ENCODE measurements at regions not wholly inside any gene's neighbourhood (a gene's known extent, or its start where the extent isn't known, plus 50 kb on each side); places are given as distances from the start of the nearest gene placed in this dataset.
"Not testable (repeated sequence)": the region's sequence is repeated elsewhere in the genome, so short reads cannot be mapped to it uniquely, and the experiment has no call there.

DNA sequence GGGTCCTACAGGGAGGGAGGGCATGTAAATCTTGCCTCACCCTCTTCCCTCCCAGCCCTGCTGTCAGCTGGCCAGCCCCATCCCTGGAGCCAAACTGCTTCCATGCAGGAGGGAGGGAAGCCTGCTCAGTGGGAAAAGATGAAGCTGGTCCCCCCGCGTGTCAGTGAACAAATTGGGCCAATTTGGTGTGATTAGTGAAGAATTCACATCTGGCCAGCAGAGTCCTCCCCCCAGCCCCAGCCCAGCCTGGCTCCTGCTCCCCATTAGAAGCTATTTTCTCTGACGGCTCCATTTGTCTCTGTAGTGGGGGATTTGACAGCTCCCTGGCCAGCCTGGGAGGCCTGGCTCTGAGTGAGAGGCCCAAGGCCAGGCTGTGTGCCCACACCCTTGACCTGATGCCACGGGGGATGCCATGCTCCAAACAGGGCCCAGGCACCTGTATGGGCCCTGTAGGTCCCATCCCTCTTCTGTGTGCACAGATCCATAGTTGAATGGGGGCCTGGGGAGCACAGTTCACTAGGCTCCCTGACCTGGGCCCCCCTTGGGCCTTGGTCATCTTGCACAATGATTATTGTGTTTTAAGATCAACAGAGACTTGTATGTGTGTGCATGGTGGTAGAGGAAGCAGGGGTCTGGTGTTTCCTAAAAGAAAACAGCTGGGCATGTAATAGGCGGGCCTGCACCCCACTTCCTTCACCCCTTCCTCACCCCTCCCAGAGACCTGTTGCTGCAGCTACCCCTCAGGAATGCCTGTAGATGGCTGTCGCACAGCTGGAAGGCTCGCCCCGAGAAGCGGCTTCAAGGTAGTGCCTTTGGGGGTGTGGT lies 50.7 kb upstream of the TAC4 start:
- no peak for DNase-seq (ENCODE audit: low read depth in 2 of 3, low spot score in 1 of 3)

DNA sequence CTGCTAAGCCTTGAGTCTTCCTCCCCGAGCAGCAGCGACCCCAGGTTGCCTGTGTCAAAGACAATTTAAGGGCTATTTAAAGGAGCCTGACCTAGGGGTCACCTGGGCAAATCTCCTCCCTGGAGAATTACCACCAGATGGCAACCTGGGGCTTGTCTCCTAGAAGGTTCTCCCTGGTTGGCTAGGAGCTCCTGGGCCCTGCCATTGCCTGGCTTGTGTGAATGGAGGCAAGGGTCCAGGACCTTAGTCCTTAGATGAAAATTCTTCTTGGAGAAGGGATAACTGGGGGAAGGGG lies 51.3 kb upstream of the TAC4 start:
- DNase-seq (ENCODE audit: low read depth in 2 of 3, low spot score in 1 of 3), result no peak

DNA sequence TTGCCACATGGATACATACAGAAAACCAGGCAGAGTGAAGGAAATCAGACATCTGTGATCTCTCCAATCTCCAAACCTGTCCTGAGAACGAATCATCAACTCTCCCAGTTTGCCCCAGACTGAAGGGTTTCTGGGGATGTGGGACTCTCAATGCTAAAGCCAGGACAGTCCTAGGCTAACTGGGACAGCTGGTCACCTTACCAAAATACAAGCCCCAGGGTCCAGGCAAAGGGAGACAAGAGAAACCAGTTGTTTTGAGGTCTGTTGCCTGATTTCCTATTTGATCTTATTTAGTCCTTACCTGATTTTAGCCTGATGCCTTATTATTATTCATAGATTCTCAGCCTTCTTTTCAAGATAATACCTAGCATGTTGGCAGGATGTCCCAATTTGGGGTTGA lies 51.7 kb upstream of the TAC4 start:
- no peak for DNase-seq (ENCODE audit: low read depth in 2 of 3, low spot score in 1 of 3)

DNA sequence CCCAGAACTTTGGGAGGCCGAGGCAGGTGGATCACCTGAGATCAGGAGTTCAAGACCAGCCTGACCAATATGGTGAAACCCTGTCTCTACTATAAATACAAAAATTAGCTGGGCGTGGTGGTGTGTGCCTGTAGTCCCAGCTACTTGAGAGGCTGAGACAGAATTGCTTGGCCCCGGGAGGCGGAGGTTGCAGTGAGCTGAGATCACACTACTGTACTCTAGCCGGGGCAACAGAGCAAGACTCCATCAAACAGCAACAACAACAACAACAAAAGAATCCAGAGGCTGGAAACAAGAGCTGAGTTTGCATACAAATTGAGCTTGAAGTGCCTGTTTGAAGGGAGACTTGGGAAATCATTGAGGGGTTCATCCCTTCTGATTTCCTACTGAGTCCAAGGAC lies 52.9 kb upstream of the TAC4 start:
- not testable (repeated sequence) for DNase-seq (ENCODE audit: low read depth in 2 of 3, low spot score in 1 of 3)

DNA sequence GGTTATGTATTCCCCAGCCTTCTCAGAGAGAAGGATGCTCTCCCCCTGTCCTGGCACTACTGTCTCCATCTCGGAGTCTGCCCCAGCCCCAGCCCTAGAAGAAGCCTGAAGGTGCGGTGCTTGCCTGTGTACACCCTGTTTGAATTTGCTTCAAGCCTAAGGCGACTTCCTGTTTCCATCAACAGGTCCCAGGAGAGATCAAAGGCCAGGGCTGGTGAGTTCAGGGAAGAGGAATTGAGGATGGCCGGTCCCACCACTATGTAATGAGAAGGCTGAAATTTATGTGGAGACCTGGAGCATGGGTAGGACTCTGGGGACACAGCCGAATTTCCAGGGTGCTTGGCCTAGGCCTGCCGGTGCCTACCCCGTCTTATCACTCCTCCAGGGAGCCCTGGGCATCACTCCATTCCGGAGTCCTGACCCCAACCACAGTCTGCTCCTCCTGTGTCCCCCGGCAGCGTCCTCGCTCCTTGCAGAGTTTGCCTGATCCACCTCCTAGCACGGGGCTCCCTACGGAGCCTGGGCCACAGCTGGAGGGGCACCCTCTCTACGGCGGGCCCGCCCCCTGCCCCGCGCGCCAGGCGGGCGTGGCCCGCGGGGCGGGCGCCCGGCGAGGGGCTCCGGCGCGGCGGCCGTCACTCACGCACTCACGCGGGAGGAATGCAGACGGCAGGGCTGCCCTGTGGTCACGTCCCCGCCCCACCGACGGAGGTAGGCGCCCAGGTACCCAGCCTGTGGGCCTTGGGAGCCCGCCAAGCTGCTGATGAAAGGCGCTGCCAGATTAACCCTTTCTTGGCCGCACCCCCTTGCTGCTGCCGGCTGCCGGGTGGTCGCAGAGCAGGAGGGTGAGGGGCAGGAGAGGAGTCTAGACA lies 53.8 kb upstream of the TAC4 start:
- no peak for DNase-seq (ENCODE audit: low read depth in 2 of 3, low spot score in 1 of 3)

DNA sequence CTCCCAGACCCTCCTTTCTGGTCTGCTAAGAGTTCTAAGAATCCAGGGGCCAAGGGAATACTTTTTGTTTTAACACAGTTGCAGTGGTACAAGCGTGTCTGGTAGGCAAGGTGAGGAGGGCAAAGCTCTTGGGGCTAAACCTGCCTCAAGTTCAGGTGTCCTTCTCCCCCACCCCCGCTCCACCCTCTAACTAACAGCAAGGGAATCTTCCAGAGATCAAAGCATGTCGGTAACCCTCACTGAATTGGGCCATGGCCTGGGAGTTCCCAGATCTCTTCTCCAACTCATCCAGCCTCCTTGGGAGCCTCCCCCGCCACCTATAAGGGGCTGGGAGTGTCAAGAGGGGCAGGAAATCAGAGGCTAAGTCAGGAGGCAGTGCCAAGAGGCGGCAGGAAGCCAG lies 55.7 kb upstream of the TAC4 start:
- no peak for DNase-seq (ENCODE audit: low read depth in 2 of 3, low spot score in 1 of 3)

DNA sequence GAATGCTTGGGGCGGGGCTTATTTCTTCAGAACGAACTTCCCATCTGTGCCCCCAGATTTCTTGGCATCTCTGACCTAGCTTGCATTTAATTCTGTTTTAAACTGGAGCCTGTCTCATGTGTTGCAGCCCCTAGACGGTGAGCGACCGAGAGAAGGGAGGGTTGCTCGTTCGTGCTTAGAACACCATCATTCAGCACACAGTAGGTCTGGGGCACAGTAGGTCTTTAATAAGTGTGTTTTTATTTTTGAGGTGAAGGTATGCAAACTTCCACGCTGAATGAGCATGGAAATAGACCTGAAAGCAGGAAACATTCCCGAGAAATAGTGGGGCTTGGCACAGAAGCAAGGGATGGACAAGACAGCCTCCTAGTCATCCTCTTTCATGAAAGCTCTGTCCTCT lies 57.0 kb upstream of the TAC4 start:
- DNase-seq (ENCODE audit: low read depth in 2 of 3, low spot score in 1 of 3), result no peak

DNA sequence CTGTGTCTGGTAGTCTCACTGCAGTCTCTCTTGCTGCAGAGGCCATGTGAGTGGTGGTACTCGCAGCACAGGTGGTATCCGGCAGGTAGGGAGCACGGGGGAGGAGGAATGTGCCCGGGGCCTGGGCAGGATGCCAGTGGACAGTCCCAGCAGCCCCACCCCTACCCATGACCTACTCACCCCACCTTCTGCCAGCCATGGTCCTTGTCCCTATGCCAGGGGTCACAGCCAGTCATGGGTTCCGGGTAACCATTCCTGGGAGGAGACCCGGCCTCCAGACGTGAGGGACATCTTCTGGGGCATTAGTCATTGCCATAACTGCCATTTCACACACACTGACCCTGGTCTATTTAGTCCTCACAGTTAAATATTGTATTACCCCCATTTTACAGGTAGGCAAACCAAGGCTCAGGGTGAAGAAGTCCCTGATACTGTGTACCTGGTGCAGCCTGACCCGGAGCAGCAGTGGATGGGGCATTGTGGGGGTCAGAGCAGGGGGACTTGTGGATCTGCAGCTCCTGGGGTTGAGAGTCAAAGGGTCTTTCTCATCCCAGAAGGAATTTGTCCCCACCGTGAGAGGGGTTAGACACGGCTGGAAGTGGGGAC lies 58.8 kb upstream of the TAC4 start:
- no peak for DNase-seq (ENCODE audit: low read depth in 2 of 3, low spot score in 1 of 3)

DNA sequence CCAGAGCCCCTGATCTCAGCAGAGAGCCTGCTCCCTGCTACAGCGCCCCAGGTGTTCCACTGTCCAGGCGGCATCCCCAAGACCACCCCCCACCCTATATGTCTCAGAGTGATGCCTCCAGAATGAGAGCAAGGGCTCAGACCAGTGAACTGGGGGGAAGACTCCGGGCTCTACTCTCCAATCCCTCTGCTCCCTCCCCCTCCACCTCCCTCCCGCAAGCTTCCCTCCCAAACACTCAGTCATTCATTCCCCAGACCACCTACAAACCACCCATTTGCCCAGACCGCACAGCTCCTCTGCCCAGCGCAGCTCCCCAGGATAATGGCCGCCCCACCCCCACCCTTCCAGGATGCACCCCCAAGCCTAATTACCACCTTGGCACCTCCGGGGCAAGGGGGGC lies 59.4 kb upstream of the TAC4 start:
- DNase-seq (ENCODE audit: low read depth in 2 of 3, low spot score in 1 of 3), result no peak

DNA sequence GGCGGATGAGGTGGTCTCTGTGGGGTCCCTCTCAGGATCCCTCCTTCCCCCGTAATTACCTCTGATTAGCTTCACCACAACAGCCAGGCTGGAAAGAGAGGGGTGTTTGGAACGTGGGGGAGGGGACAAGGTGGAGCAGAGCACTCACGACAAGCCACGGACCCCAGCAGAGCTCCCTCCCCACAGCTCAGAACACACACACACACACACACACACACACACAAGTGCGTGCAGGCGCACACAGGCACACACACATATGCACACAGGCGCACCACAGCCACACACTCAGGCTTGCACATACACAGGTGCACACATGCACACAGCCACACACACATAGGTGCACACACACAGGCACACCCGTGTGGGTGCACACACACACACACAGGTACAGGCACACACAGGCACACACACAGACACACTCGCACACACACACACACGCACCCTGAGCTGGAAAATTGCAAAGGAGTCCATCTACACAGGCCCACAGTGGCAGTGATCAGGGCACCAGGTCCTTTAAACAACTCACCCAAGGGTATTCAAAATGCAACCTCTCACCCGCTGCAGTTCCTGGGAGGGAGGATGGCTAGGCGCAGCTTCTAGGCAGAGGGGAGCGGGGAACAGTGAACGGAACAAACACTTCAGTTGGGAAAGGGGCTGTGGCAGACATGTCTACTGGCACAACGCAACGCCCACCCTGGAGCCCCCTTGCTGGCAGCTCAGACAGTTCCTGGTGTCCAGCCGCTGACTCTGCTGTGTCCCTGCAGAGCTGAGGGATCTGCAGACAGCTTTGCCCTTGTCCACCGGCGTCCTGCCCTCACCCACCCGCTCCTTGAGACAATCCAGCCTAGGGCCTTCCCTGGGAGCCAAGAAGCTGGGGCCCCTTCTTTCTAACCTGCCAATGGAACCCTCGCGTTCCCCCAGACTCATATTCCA lies 59.9 kb upstream of the DLX4 start:
- DNase-seq (ENCODE audit: low read depth in 2 of 3, low spot score in 1 of 3), result no peak

DNA sequence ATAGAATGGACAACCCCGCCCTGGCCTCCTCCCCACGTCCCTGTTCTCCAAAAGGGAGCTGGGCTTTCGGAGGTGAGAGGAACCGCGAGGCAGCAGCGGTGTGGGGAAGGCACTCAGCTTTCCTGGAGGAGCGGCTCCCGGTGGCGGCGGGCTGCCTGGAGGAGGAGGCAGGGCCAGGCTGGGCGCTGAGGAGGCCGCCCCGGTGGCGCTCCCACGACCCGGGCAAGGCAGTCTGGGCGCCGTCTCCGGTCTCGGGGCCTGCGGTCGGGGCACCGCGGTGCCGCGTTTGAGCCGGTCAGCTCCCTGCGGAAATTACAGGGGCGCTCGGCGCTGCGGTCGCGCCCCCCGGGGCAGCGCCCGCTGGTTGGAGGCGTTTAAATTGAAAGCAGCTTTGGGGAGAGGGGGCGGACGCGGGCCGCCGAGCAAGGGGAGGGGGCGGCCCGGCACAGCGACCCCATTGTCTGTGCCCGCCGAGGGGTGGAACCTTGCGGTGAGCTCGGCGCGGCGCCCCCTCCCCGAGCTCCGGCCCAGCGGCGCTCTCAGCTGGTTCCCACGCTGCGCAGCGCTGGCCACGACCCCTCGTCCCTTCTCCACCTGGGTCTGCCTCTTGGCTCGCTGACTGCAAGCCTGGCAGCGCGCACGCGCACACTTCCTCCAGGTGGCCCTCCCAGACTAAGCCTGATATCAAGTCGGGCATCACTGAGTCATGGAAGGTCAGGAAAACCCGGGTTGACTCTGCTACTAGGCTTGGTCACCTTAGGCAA lies 58.7 kb upstream of the DLX4 start:
- DNase-seq (ENCODE audit: low read depth in 2 of 3, low spot score in 1 of 3), result peak in 1 of 3 donors; percentile 15

DNA sequence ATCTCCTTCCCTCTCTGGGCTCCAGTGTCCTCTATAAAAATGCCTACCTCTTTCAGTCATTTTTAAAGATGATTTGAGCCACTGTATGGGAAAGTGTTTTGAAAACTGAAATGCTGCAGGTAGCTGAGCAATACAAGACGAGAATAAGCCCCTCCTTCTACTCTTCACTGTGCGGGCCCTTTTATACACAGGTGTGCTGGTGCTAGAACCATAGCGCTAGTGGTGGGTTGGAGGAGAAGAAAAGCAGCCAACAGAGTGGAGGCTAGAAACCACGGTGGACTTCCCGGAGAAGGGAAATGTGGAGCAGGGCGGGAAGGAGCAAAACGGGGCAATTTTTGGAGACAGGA lies 58.2 kb upstream of the DLX4 start:
- no peak for DNase-seq (ENCODE audit: low read depth in 2 of 3, low spot score in 1 of 3)

DNA sequence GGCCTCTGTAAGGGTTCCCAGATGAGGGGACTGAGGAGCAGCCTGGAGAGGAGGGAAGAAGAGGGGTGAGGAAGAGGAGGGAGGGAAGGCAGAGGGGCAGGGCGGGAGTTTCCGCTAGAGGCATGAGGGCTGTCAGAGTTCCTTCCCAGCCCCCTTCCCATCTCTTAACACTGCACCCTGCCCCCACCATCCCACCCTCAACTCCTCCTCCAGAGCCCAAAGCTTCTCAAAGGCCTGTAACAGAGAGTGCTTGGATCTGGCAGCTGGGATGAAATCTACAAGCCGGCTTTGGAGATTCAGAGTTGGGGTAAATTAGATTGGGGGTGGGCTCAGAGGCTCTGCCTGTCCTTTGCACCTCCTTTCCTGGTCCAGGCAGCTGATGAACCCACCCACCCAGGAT lies 57.3 kb upstream of the DLX4 start:
- no peak for DNase-seq (ENCODE audit: low read depth in 2 of 3, low spot score in 1 of 3)

DNA sequence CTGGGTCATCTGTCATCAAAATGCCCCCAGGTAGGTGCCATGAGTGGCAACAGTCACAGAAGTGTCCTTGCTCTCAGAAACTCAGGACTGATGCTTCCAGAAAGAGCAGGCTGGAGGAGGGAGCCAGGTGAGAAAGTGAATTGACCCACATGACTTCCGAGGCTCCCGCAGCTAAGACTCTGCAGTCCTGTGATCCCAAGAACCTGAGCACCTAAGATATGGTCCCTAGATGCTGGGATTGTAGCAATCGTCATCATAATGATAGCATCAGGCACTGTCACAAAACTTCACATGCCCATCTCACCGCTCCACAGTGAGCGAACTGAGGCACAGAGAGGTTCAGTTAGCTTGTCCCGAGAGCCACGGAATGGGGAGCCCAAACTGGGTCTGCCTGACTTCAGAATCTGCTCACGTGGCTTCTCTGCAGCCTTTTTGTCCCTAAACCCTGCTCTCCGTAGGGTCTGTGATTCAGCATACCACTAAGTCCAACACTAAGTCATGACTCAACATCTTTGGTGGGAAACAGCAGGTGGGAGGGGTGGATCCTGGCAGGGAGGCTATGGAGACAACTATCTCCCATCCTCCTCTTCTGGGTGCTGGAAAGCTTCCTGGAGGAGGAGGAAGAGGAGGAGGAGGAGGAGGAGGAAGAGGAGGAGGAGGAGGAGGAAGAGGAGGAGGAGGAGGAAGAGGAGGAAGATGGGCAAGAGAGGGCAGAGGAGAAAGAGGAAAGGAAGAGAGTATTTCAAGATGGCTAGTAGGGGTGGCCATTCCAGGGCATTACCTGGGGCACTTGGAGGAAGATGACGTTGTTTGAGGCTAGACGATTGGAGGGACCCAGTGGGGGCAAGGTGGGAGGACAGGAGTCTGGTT lies 55.5 kb upstream of the DLX4 start:
- DNase-seq (ENCODE audit: low read depth in 2 of 3, low spot score in 1 of 3), result no peak

DNA sequence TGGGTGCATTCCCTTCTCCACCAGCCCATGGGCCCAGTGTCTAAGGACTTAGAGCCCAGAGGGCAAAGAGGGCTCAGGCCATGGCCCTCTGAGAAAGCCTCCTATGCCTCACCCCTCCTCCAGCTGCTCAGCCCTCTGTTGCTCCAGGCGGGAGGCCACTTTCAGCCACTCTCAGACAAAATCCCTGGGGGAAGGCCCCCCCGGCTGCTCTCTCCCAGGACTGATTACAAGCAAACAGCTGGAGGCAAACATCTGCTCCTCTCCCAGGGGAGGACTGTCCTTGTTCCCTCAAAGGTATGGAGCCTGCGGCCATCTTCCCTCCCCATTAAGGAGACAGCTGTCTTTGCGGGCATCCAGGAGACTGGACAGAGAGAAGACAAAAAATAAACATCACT lies 54.9 kb upstream of the DLX4 start:
- no peak for DNase-seq (ENCODE audit: low read depth in 2 of 3, low spot score in 1 of 3)

DNA sequence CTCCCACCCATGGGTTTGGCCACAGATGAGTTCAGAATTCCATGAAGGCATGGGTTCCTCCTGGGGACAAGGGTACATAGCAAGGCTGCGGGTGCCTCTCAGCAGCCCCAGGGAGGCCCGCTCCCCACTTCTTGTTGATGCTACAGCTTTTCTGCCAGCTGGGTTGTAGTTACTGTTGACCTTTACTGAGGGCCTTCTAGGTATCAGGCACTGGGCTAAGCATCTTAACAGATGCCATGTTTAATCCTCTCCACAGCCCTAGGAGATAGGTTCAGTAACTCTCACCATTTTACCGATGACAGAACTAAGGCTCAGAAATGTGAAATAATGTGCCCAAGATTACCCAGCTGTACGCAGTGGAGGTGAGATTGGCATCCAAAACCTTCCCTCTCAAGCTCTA lies 54.3 kb upstream of the DLX4 start:
- no peak for DNase-seq (ENCODE audit: low read depth in 2 of 3, low spot score in 1 of 3)

DNA sequence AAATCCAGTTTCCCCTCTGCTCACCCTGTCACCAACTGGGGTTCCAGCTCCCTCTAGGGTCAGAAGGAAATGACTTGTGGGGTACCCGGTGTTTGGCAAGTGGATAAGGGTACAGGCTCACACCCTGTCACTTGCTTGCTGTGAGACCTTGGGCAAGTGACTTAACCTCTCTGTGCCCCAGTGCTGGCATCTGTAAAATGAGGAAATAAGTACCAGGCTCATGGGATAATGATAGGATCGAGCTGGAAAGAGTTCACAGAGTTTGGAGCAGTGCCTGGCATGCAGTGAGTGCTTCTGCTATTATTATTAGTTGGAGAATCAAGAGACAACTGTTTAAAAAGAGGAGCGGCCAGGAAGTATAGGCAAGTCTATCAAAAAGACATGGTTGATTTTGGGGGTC lies 53.7 kb upstream of the DLX4 start:
- DNase-seq (ENCODE audit: low read depth in 2 of 3, low spot score in 1 of 3), result no peak

DNA sequence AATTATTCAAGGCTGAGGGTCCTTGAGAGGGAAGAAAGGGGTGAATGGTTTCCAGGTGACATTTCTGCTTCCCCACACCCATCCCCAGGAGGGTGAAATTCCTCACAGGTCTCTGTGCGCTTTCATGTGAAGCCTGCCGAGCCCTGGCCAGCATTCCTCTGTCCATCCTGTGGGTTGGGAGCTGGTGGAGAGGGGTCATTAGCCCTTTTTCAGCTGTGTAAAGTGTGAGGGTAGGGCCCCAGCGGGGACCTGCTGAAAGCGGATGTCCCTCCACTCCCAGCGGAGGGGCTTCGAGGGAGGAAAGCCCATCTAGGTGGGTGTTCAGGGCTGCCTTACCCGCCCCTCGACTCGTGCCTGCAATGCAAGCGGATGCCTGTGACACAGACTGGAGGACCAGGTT lies 53.3 kb upstream of the DLX4 start:
- no peak for DNase-seq (ENCODE audit: low read depth in 2 of 3, low spot score in 1 of 3)

DNA sequence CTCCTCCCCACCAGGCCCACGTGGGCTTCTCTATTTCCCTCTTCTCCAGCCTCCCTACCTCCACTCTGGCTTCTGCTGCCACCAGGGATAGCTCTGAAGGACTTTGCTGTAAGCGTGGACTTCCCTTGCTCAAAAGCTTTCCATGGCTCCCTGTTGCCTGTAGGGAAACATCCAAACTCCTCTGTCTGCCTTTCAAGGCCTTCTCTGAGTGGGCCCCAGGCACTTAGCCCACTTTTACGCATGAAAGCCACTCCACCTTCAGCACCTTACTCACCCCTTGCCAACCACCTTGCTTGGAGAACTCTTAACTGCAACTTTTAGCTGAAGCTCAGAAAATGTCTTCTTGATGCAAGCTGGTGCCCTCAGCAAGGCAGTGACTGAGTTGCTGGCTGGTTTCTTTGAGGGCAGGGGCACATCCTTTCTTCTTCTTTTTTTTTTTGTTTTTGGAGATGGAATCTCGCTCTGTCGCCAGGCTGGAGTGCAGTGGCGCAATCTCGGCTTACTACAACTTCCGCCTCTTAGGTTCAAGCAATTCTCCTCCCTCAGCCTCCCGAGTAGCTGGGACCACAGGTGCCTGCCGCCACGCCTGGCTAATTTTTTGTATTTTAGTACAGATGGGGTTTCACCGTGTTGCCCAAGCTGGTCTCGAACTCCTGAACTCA lies 52.0 kb upstream of the DLX4 start:
- no peak for DNase-seq (ENCODE audit: low read depth in 2 of 3, low spot score in 1 of 3)

Data from stimulated activated CD4-positive, alpha-beta T cell treated with anti-CD3 and anti-CD28 coated beads, Interleukin-12 subunit alpha, Interleukin-12 subunit beta, amount 100 ng/mL, for 48 hours (primary cell).